Esophagus squamous epithelium (tissue), 4 donors: ENCODE measurements at regions not wholly inside any gene's neighbourhood (a gene's known extent, or its start where the extent isn't known, plus 50 kb on each side); places are given as distances from the start of the nearest gene placed in this dataset.

Experiments used
- POLR2A ChIP-seq, 4 donors: fragments of 450-650 bp; IDR thresholded peaks; one replicate each; pipeline ENCODE4 v1.6.1; 2017; ENCODE audit warnings: antibody characterized with exemption in 4 of 4, mild to moderate bottlenecking in 4 of 4, moderate library complexity in 3 of 4
- TF ChIP-seq, protein P1 (sequence below), 6 experiments: fragments of 450-650 bp in 4 of 6; fragments of 200-600 bp in 2 of 6; sonication (generic) in 2 of 6; IDR thresholded peaks; one replicate each; pipeline ENCODE4 v1.5.1; 2016 to 2019; ENCODE audit warnings: antibody characterized with exemption in 6 of 6, mild to moderate bottlenecking in 4 of 6, moderate library complexity in 4 of 6

DNA sequence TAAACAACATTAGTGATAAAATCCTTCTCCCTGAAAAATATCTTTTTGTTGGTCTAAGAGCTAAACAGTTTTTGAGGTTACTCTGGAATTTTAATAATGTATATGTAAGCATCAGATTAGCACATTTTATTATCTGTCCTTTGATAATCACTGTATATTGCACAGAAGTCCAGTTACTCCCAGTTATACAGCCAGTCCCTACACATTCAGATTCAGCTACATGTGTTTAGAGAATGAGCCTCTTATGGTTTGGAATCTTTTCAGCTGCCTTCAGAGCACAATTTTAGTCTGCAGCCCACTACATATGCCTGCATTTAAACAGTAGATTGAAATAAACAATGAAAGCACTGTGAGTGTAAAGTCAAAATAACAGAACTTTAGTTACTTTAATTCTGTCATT, 438.2 kb downstream of the ARHGEF28 start:
- TF ChIP-seq, protein P1, sequence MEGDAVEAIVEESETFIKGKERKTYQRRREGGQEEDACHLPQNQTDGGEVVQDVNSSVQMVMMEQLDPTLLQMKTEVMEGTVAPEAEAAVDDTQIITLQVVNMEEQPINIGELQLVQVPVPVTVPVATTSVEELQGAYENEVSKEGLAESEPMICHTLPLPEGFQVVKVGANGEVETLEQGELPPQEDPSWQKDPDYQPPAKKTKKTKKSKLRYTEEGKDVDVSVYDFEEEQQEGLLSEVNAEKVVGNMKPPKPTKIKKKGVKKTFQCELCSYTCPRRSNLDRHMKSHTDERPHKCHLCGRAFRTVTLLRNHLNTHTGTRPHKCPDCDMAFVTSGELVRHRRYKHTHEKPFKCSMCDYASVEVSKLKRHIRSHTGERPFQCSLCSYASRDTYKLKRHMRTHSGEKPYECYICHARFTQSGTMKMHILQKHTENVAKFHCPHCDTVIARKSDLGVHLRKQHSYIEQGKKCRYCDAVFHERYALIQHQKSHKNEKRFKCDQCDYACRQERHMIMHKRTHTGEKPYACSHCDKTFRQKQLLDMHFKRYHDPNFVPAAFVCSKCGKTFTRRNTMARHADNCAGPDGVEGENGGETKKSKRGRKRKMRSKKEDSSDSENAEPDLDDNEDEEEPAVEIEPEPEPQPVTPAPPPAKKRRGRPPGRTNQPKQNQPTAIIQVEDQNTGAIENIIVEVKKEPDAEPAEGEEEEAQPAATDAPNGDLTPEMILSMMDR (IDR thresholded peaks at IDR 0.05) = no peak
- TF ChIP-seq POLR2A (IDR thresholded peaks at IDR 0.05) = no peak
